H9 (cell line): ENCODE measurements at regions not wholly inside any gene's neighbourhood (a gene's known extent, or its start where the extent isn't known, plus 50 kb on each side); places are given as distances from the start of the nearest gene placed in this dataset.
"Not testable (repeated sequence)": the region's sequence is repeated elsewhere in the genome, so short reads cannot be mapped to it uniquely, and the experiment has no call there.

ENCODE experiments used
- DNase-seq: peaks from one replicate; pipeline ENCODE4 v3.0.0-alpha.2; 2017
- H2AFZ ChIP-seq: one replicate; pipeline ENCODE4 v1.6.1; 2013; ENCODE audit warnings: mild to moderate bottlenecking, low read length, control low read depth, moderate library complexity
- H2AK5ac ChIP-seq: 2 replicates; pipeline ENCODE4 v1.6.1; 2013; ENCODE audit warnings: low read length, control low read depth, mixed read lengths; ENCODE audit not compliant: insufficient read length
- H2BK120ac ChIP-seq: one replicate; pipeline ENCODE4 v1.6.1; 2013; ENCODE audit warnings: low read depth, mild to moderate bottlenecking, low read length, control low read depth, inconsistent platforms; ENCODE audit not compliant: poor library complexity, severe bottlenecking
- H2BK12ac ChIP-seq: 2 replicates; pipeline ENCODE4 v1.6.1; 2013; ENCODE audit warnings: low read length, control low read depth, mixed read lengths, low read depth; ENCODE audit not compliant: insufficient read length
- H2BK15ac ChIP-seq: 2 replicates; pipeline ENCODE4 v1.6.1; 2013; ENCODE audit warnings: low read depth, low read length, control low read depth
- H2BK20ac ChIP-seq: one replicate; pipeline ENCODE4 v1.6.1; 2013; ENCODE audit warnings: low read depth, mild to moderate bottlenecking, low read length, control low read depth, inconsistent platforms; ENCODE audit not compliant: poor library complexity, severe bottlenecking
- H2BK5ac ChIP-seq: 2 replicates; pipeline ENCODE4 v1.6.1; 2013; ENCODE audit warnings: low read length, control low read depth, mixed read lengths; ENCODE audit not compliant: insufficient read length
- H3K14ac ChIP-seq: 2 replicates; pipeline ENCODE4 v1.6.1; 2013; ENCODE audit warnings: low read length, control low read depth; ENCODE audit not compliant: insufficient read depth
- H3K18ac ChIP-seq: 2 replicates; pipeline ENCODE4 v1.6.1; 2013; ENCODE audit warnings: low read depth, mild to moderate bottlenecking, mixed read lengths, low read length, control low read depth; ENCODE audit not compliant: insufficient read length
- H3K23ac ChIP-seq: 2 replicates; pipeline ENCODE4 v1.6.1; 2013; ENCODE audit warnings: low read length, control low read depth, mixed read lengths, low read depth; ENCODE audit not compliant: insufficient read length
- H3K23me2 ChIP-seq: 2 replicates; pipeline ENCODE4 v1.6.1; 2013; ENCODE audit warnings: low read depth, mild to moderate bottlenecking, mixed read lengths, low read length, control low read depth; ENCODE audit not compliant: insufficient read length, poor library complexity, severe bottlenecking
- H3K27ac ChIP-seq: 2 replicates; pipeline ENCODE4 v1.5.1; 2013; ENCODE audit warnings: low read length, control low read depth, mixed read lengths, low read depth; ENCODE audit not compliant: insufficient read length
- H3K27me3 ChIP-seq: 2 replicates; pipeline ENCODE4 v1.6.1; 2013; ENCODE audit warnings: low read length, control low read depth, inconsistent platforms; ENCODE audit not compliant: insufficient read depth
- H3K4ac ChIP-seq: 2 replicates; pipeline ENCODE4 v1.6.1; 2013; ENCODE audit warnings: low read depth, mild to moderate bottlenecking, control low read depth, inconsistent platforms, low read length, moderate library complexity
- H3K4me1 ChIP-seq: 2 replicates; pipeline ENCODE4 v1.6.1; 2013; ENCODE audit warnings: low read length, control low read depth, inconsistent platforms; ENCODE audit not compliant: insufficient read depth
- H3K4me2 ChIP-seq: 2 replicates; pipeline ENCODE4 v1.6.1; 2013; ENCODE audit warnings: low read length, control low read depth, mixed read lengths; ENCODE audit not compliant: insufficient read length, insufficient read depth
- H3K56ac ChIP-seq: 2 replicates; pipeline ENCODE4 v1.6.1; 2013; ENCODE audit warnings: low read depth, mild to moderate bottlenecking, mixed read lengths, low read length, control low read depth; ENCODE audit not compliant: insufficient read length
- H3K79me1 ChIP-seq: 2 replicates; pipeline ENCODE4 v1.6.1; 2013; ENCODE audit warnings: low read depth, mild to moderate bottlenecking, moderate library complexity, low read length, control low read depth, inconsistent platforms; ENCODE audit not compliant: insufficient read depth, poor library complexity, severe bottlenecking
- H3K79me2 ChIP-seq: 2 replicates; pipeline ENCODE4 v1.6.1; 2013; ENCODE audit warnings: low read length, control low read depth, inconsistent platforms; ENCODE audit not compliant: insufficient read depth
- H3K9ac ChIP-seq: 2 replicates; pipeline ENCODE4 v1.6.1; 2013; ENCODE audit warnings: low read length, control low read depth, mixed read lengths; ENCODE audit not compliant: insufficient read length; ENCODE audit errors: extremely low read depth
- H3K9me3 ChIP-seq: one replicate; pipeline ENCODE4 v1.6.1; 2013; ENCODE audit warnings: low read depth, low read length, inconsistent platforms; ENCODE audit not compliant: control insufficient read depth
- H3T11ph ChIP-seq: one replicate; pipeline ENCODE4 v1.6.1; 2013; ENCODE audit warnings: mild to moderate bottlenecking, low read length, control low read depth, inconsistent platforms
- H4K20me1 ChIP-seq: one replicate; pipeline ENCODE4 v1.6.1; 2013; ENCODE audit not compliant: control insufficient read depth, insufficient read length, insufficient read depth
- H4K5ac ChIP-seq: 2 replicates; pipeline ENCODE4 v1.6.1; 2013; ENCODE audit warnings: low read depth, mild to moderate bottlenecking, mixed read lengths, low read length, control low read depth; ENCODE audit not compliant: insufficient read length
- H4K8ac ChIP-seq: replicated peaks from 2 replicates; pipeline ENCODE4 v1.6.1; 2013; ENCODE audit warnings: low read length, control low read depth, mixed read lengths, low read depth; ENCODE audit not compliant: insufficient read length
- H4K91ac ChIP-seq: 2 replicates; pipeline ENCODE4 v1.6.1; 2013; ENCODE audit warnings: low read depth, mild to moderate bottlenecking, moderate library complexity, mixed read lengths, low read length, control low read depth; ENCODE audit not compliant: insufficient read length
- H3K27ac Mint-ChIP-seq, 3 experiments: 2 replicates in 2 of 3; 3 replicates in 1 of 3; pipeline ENCODE4 v1.8.0; 2020 to 2021; ENCODE audit warnings: mixed read lengths in 3 of 3, mild to moderate bottlenecking in 1 of 3, moderate library complexity in 1 of 3
- H3K27me3 Mint-ChIP-seq: 2 replicates; pipeline ENCODE4 v1.8.0; 2021; ENCODE audit warnings: low read depth, mild to moderate bottlenecking, moderate library complexity, mixed read lengths
- H3K36me3 Mint-ChIP-seq, 3 experiments: 2 replicates in 2 of 3; 3 replicates in 1 of 3; pipeline ENCODE4 v1.8.0; 2020 to 2021; ENCODE audit warnings: low read depth in 3 of 3, mixed read lengths in 3 of 3; ENCODE audit not compliant: insufficient read depth in 1 of 3
- H3K4me1 Mint-ChIP-seq, 2 experiments: 2 replicates each; pipeline ENCODE4 v1.8.0; 2020; ENCODE audit warnings: mixed read lengths in 2 of 2
- H3K4me3 Mint-ChIP-seq, 2 experiments: 2 replicates in 1 of 2; 3 replicates in 1 of 2; pipeline ENCODE4 v1.8.0; 2020 to 2021; ENCODE audit warnings: mild to moderate bottlenecking in 2 of 2, mixed read lengths in 2 of 2, moderate library complexity in 1 of 2
- H3K9me3 Mint-ChIP-seq, 2 experiments: 2 replicates in 1 of 2; 3 replicates in 1 of 2; pipeline ENCODE4 v1.8.0; 2020; ENCODE audit warnings: mild to moderate bottlenecking in 2 of 2, mixed read lengths in 2 of 2, moderate library complexity in 1 of 2
- WGBS: extraction: QIAGEN DNeasy Blood & Tissue Kit; methylation state at CpG from one replicate; pipeline ENCODE4 v1.1.7; 2013; ENCODE audit warnings: missing lambda C conversion rate, low lambda C conversion rate, mixed read lengths; ENCODE audit not compliant: insufficient read length; ENCODE audit errors: extremely low coverage; 5-methylcytosine and 5-hydroxymethylcytosine counted together

DNA sequence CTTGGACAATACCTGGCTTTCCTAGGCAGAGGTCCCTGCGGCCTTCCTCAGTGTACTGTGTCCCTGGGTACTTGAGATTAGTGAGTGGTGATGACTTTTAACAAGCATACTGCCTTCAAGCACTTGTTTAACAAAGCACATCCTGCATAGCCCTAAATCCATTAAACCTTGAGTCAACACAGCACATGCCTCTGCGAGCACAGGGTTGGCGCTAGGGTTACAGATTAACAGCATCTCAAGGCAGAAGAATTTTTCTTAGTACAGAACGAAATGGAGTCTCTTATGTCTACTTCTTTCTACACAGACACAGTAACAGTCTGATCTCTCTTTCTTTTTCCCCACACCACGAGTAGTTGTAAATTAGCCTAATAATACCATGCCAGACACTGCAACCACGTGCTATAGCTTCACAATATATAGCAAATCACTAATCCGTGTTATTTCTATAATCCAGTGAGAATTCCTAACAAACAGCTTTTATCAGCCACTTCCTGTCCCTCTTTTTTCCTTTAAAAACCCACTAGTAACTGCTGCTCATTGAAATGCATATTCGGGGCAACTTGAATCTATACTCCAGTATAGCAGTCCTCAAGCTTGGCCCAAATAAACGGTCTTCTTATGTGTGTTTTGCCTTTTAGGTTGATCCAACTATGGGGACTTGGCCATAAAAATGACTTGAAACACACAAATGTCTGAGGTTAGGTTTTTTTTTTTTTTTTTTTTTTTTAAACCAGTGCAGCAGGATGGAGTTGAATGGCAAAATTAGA lies 102.9 kb upstream of the MTLN start:
- not testable (repeated sequence) for H3K23me2 ChIP-seq, H2BK15ac ChIP-seq, H3K9me3 Mint-ChIP-seq, H3K4me1 ChIP-seq, H3K4me2 ChIP-seq, H2BK5ac ChIP-seq, DNase-seq, H3K14ac ChIP-seq, H2BK12ac ChIP-seq, H3K9me3 ChIP-seq, H2AK5ac ChIP-seq, H3K18ac ChIP-seq, H3K56ac ChIP-seq, H3K79me2 ChIP-seq, H2BK120ac ChIP-seq, H4K91ac ChIP-seq, H4K8ac ChIP-seq, H3K9ac ChIP-seq, H3K27ac Mint-ChIP-seq, H3T11ph ChIP-seq, H3K36me3 Mint-ChIP-seq, H3K79me1 ChIP-seq, H3K4me1 Mint-ChIP-seq, H4K20me1 ChIP-seq, H3K27me3 ChIP-seq, H3K27me3 Mint-ChIP-seq, H3K23ac ChIP-seq, H3K4ac ChIP-seq, H2BK20ac ChIP-seq, H3K27ac ChIP-seq, H3K4me3 Mint-ChIP-seq, H2AFZ ChIP-seq, H4K5ac ChIP-seq
- WGBS, result no CpG with 5 or more reads among the region's 9 CpGs

DNA sequence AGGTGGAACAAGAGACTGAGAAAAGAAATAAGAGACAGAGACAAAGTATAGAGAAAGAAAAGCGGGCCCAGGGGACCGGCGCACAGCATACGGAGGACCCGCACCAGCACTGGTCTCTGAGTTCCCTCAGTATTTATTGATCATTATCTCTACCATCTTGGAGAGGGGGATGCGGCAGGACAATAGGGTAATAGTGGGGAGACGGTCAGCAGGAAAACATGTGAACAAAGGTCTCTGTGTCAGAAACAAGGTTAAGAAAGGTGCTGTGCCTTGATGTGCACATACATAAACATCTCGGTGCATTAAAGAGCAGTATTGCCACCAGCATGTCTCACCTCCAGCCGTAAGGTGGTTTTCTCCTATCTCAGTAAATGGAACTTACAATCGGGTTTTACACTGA lies 102.1 kb upstream of the MTLN start:
- H3K79me2 ChIP-seq, H4K8ac ChIP-seq, H2BK120ac ChIP-seq, H2BK15ac ChIP-seq, H3K4me1 ChIP-seq, H2BK12ac ChIP-seq, H3K4ac ChIP-seq, H4K20me1 ChIP-seq, H3K14ac ChIP-seq, H3K9me3 ChIP-seq, H4K5ac ChIP-seq, H3T11ph ChIP-seq, H3K4me3 Mint-ChIP-seq, H3K23ac ChIP-seq, H3K4me2 ChIP-seq, H3K18ac ChIP-seq, H3K4me1 Mint-ChIP-seq, H3K23me2 ChIP-seq, H3K79me1 ChIP-seq, H2AFZ ChIP-seq, H3K36me3 Mint-ChIP-seq, H3K56ac ChIP-seq, H3K9me3 Mint-ChIP-seq, H3K27me3 ChIP-seq, H3K9ac ChIP-seq, H2AK5ac ChIP-seq, H3K27ac Mint-ChIP-seq, H2BK20ac ChIP-seq, H3K27ac ChIP-seq, DNase-seq, H3K27me3 Mint-ChIP-seq, H2BK5ac ChIP-seq, H4K91ac ChIP-seq: not testable (repeated sequence)
- no CpG with 5 or more reads among the region's 10 CpGs for WGBS
